NCI-H1694 (cell line): ENCODE measurements at regions not wholly inside any gene's neighbourhood (a gene's known extent, or its start where the extent isn't known, plus 50 kb on each side); places are given as distances from the start of the nearest gene placed in this dataset.

Experiments used
- DNase-seq: peaks from one replicate; lab custom pipeline; 2025; lab: John Stamatoyannopoulos, UW

- no peak for DNase-seq
Observed at GRCh38 chr22:27443306-27443705, 358.2 kb downstream of the MN1 start.

GRCh38 chr22:27445881-27446280 lies 355.7 kb downstream of the MN1 start:
- no peak for DNase-seq

- DNase-seq = no peak
Observed at GRCh38 chr22:27447289-27447688, 354.3 kb downstream of the MN1 start.

GRCh38 chr22:27450448-27450847 lies 351.1 kb downstream of the MN1 start:
- no peak for DNase-seq

- DNase-seq = no peak
Observed at GRCh38 chr22:27452245-27452644, 349.3 kb downstream of the MN1 start.

GRCh38 chr22:27452922-27453321 lies 348.6 kb downstream of the MN1 start:
- DNase-seq = no peak

GRCh38 chr22:27453725-27454124 lies 347.8 kb downstream of the MN1 start:
- DNase-seq = no peak

- no peak for DNase-seq
Observed at GRCh38 chr22:27454807-27455450, 346.6 kb downstream of the MN1 start.

- no peak for DNase-seq
Observed at GRCh38 chr22:27455526-27455925, 346.0 kb downstream of the MN1 start.

- no peak for DNase-seq
Observed at GRCh38 chr22:27456696-27457503, 344.7 kb downstream of the MN1 start.

- DNase-seq = no peak
Observed at GRCh38 chr22:27459999-27460398, 341.6 kb downstream of the MN1 start.

- no peak for DNase-seq
Observed at GRCh38 chr22:27460591-27461347, 340.8 kb downstream of the MN1 start.

- no peak for DNase-seq
Observed at GRCh38 chr22:27461470-27461869, 340.1 kb downstream of the MN1 start.

- DNase-seq = no peak
Observed at GRCh38 chr22:27462190-27462589, 339.4 kb downstream of the MN1 start.

- DNase-seq = no peak
Observed at GRCh38 chr22:27463121-27463660, 338.4 kb downstream of the MN1 start.

- DNase-seq = no peak
Observed at GRCh38 chr22:27466229-27466628, 335.3 kb downstream of the MN1 start.

GRCh38 chr22:27466778-27467438 lies 334.6 kb downstream of the MN1 start:
- no peak for DNase-seq

GRCh38 chr22:27467711-27468110 lies 333.8 kb downstream of the MN1 start:
- no peak for DNase-seq

GRCh38 chr22:27468712-27469111 lies 332.8 kb downstream of the MN1 start:
- no peak for DNase-seq

- DNase-seq = no peak
Observed at GRCh38 chr22:27470169-27470772, 331.3 kb downstream of the MN1 start.

GRCh38 chr22:27472975-27473374 lies 328.6 kb downstream of the MN1 start:
- no peak for DNase-seq

- no peak for DNase-seq
Observed at GRCh38 chr22:27473533-27473932, 328.0 kb downstream of the MN1 start.
